ENCODE measurements at regions not wholly inside any gene's neighbourhood (a gene's known extent, or its start where the extent isn't known, plus 50 kb on each side); places are given as distances from the start of the nearest gene placed in this dataset.

DNA sequence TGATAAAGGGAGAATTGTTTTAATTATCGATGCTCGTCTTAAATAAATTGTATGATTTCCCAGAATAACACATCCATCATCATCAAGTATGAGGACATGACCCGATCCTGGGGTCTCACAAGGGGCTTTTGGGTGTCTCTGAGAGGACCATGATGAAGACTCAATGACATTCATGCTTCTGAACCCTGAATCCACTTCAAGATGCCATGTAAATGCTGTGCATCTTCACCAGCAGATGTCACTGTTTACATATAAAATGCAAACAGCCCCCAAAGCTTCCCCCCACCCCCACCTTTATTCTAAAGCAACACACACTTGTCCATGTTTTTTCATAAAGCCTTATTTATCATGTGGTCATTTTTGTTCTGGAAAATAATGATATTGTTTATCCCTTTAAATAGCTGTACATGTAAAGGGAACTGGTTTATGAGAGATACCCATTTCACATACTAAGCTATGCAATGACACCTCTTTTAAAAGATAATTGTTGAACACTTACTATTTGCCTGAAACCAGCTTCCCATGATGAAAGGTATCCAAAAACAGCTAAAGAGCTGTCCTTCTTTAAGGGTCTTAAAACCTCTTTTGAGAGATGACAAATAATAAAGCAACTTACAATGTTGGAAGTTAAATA, 69.7 kb upstream of the UBE3A start:
- 52% methylated on average over 3 of the region's 3 CpGs for WGBS
- Histone ChIP-seq H3K9me3 (no peaks in the 10 kb centered on the region), H3K36me3 (no peaks in the 10 kb centered on the region), H3K4me1 (no peaks in the 10 kb centered on the region), H3K27me3 (no peaks in the 10 kb centered on the region), H3K27ac (no peak overlapping the region), H3K4me3 (no peak overlapping the region)
- no peak for DNase-seq (ENCODE audit: low spot score in 2 of 2)
- TF ChIP-seq, protein P1, sequence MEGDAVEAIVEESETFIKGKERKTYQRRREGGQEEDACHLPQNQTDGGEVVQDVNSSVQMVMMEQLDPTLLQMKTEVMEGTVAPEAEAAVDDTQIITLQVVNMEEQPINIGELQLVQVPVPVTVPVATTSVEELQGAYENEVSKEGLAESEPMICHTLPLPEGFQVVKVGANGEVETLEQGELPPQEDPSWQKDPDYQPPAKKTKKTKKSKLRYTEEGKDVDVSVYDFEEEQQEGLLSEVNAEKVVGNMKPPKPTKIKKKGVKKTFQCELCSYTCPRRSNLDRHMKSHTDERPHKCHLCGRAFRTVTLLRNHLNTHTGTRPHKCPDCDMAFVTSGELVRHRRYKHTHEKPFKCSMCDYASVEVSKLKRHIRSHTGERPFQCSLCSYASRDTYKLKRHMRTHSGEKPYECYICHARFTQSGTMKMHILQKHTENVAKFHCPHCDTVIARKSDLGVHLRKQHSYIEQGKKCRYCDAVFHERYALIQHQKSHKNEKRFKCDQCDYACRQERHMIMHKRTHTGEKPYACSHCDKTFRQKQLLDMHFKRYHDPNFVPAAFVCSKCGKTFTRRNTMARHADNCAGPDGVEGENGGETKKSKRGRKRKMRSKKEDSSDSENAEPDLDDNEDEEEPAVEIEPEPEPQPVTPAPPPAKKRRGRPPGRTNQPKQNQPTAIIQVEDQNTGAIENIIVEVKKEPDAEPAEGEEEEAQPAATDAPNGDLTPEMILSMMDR (IDR thresholded peaks at IDR 0.05), result peak; percentile 39 to 47
- TF ChIP-seq POLR2A (IDR thresholded peaks at IDR 0.05) (no peak), EP300 (IDR thresholded peaks at IDR 0.05) (no peak), POLR2AphosphoS5 (IDR thresholded peaks at IDR 0.05) (no peak)

DNA sequence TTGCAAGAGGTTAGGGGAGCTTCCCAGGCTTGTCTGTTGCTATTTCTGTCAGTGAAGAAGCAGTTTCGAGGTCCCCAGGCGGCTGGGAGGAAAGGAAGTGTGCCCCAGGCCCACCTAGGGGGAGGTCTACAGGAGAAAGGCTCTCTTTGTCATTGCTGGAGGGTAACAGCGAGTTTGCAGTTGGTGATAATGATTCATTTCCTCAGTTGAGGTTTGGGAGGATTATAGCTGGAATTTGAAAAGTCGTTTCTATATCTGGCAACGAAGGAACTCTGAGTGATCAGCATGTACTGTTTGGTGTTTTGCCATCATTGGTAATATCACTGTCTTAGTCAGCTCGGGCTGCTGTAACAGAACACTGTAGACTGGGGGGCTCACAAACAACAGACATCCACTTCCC, 65.5 kb upstream of the UBE3A start:
- TF ChIP-seq POLR2A (IDR thresholded peaks at IDR 0.05) (no peak), EP300 (IDR thresholded peaks at IDR 0.05) (no peak), POLR2AphosphoS5 (IDR thresholded peaks at IDR 0.05) (no peak)
- Histone ChIP-seq H3K4me1 (no peaks in the 10 kb centered on the region), H3K9me3 (no peaks in the 10 kb centered on the region), H3K27me3 (no peaks in the 10 kb centered on the region), H3K4me3 (no peak overlapping the region), H3K27ac (no peak overlapping the region), H3K36me3 (no peaks in the 10 kb centered on the region)
- DNase-seq (ENCODE audit: low spot score in 2 of 2), result no peak
- 34% methylated on average over 6 of the region's 6 CpGs for WGBS

DNA sequence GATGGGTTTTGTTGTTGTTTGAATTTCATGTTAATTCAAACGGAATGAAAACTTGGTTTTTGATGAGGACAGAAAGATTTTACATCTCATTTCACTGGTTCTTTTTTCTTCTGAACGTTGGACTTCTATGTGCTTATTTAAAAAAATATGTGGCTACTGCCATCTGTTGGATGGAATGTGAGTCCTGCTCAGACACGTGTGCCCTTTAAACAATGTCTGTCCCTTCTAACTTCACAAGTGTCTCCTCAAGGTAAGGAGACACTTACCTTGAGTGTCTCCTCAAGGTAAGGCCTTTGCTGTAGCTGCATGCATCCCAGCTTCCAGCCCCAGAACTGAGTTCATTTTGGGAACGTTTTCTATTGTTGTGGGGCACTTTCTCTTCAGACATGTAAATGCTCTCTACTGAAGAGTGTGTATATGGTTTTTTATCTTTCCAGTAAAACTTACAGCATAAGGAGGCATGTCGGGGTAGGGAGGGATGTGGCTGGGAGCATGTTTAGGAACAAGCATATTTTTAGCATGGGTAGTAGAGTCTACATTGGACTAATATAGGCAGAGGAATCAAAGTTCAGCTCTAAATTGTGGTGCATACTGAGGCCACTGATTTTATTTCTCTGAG, 63.1 kb upstream of the UBE3A start:
- Histone ChIP-seq H3K27ac (no peak overlapping the region), H3K9me3 (no peaks in the 10 kb centered on the region), H3K27me3 (no peaks in the 10 kb centered on the region), H3K4me1 (no peaks in the 10 kb centered on the region), H3K36me3 (no peaks in the 10 kb centered on the region), H3K4me3 (no peak overlapping the region)
- 34% methylated on average over 5 of the region's 5 CpGs for WGBS
- no peak for TF ChIP-seq EP300 (IDR thresholded peaks at IDR 0.05)
- TF ChIP-seq, protein P1 (IDR thresholded peaks at IDR 0.05), result peak; percentile 14 to 24
- DNase-seq (ENCODE audit: low spot score in 2 of 2), result no peak

DNA sequence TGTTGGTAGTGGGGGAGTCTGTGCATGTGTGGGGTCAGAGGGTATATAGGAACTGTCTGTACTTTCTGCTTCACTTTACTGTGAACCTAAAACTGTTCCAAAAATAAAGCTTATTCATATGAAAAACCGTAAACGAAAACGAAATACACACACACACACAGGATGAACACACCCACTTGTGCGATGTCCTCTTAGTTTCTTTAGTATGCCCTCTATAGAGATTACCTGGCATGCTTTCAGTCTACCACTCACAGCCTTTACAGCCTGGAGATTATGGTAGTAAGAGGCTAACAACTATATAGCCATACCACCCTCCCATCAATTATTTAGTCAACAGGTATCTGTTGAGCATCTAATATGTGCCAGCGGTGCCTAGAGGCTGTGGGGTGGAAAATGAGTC, 60.0 kb upstream of the UBE3A start:
- Histone ChIP-seq H3K27me3 (no peaks in the 10 kb centered on the region), H3K4me1 (no peaks in the 10 kb centered on the region), H3K27ac (no peak overlapping the region), H3K4me3 (no peak overlapping the region), H3K9me3 (no peaks in the 10 kb centered on the region), H3K36me3 (no peaks in the 10 kb centered on the region)
- TF ChIP-seq POLR2A (IDR thresholded peaks at IDR 0.05) (no peak), POLR2AphosphoS5 (IDR thresholded peaks at IDR 0.05) (no peak), EP300 (IDR thresholded peaks at IDR 0.05) (no peak)
- TF ChIP-seq, protein P1 (IDR thresholded peaks at IDR 0.05), result no peak
- WGBS, result 88% methylated on average over 5 of the region's 5 CpGs
- DNase-seq (ENCODE audit: low spot score in 2 of 2), result no peak

DNA sequence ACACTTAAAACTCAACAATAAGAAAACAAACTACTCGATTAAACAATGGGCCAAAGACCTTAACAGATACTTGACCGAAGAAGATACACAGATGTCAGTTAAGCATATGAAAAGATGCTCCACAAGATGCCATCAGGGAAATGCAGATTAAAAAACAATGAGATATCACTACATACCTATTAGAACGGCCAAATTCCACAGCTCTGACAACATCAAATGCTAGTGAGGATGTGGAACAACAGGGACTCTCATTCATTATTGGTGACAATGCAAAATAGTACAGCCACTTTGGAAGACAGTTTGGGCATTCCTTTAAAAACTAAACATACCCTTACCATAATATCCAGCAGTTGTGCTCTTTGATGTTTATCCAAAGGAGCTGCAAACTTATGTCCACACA, 59.1 kb upstream of the UBE3A start:
- no peak overlapping the region for H3K4me3 ChIP-seq
- H3K4me1 ChIP-seq, result no peaks in the 10 kb centered on the region
- H3K36me3 ChIP-seq, result no peaks in the 10 kb centered on the region
- no peak for TF ChIP-seq POLR2AphosphoS5 (IDR thresholded peaks at IDR 0.05)
- TF ChIP-seq EP300 (IDR thresholded peaks at IDR 0.05), result no peak
- TF ChIP-seq, protein P1 (IDR thresholded peaks at IDR 0.05), result no peak
- 92% methylated on average over 3 of the region's 3 CpGs for WGBS
- peaks cover 4% of the 10 kb centered on the region for H3K9me3 ChIP-seq
- no peak overlapping the region for H3K27ac ChIP-seq
- no peaks in the 10 kb centered on the region for H3K27me3 ChIP-seq
- DNase-seq (ENCODE audit: low spot score in 2 of 2), result no peak

Data from suprapubic skin (tissue), 4 donors.